ENCODE measurements at regions not wholly inside any gene's neighbourhood (a gene's known extent, or its start where the extent isn't known, plus 50 kb on each side); places are given as distances from the start of the nearest gene placed in this dataset.

DNA sequence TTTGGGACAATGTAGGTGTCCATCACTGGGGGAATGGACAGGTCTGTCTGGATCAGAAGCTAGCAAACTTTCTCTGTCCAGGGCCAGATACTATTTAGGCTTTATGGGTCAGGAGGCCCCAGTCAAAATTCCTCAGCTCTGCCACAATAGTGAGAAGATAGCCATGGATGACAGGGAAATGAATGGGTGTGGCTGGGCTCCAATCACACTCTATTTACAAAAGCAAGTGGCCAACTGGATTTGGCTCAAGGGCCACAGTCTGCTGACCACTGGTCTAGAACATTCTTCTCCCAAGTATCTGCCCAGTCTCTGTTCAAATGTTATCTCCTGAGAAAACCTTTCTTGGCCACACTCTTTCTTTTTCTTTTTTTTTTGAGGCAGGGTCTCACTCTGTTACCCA lies 339.9 kb downstream of the SOX9 start:
- TF ChIP-seq, protein P1, sequence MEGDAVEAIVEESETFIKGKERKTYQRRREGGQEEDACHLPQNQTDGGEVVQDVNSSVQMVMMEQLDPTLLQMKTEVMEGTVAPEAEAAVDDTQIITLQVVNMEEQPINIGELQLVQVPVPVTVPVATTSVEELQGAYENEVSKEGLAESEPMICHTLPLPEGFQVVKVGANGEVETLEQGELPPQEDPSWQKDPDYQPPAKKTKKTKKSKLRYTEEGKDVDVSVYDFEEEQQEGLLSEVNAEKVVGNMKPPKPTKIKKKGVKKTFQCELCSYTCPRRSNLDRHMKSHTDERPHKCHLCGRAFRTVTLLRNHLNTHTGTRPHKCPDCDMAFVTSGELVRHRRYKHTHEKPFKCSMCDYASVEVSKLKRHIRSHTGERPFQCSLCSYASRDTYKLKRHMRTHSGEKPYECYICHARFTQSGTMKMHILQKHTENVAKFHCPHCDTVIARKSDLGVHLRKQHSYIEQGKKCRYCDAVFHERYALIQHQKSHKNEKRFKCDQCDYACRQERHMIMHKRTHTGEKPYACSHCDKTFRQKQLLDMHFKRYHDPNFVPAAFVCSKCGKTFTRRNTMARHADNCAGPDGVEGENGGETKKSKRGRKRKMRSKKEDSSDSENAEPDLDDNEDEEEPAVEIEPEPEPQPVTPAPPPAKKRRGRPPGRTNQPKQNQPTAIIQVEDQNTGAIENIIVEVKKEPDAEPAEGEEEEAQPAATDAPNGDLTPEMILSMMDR (conservative IDR thresholded peaks at IDR 0.05), result no peak
- Histone ChIP-seq H3K27me3 (ENCODE audit: control insufficient read depth, insufficient read depth, low read length, poor library complexity, severe bottlenecking) (peaks cover 6% of the 10 kb centered on the region), H3K4me3 (ENCODE audit: low read length) (no peak overlapping the region), H3K9ac (ENCODE audit: extremely low read depth, low read length, poor library complexity, severe bottlenecking) (no peak overlapping the region), H3K27ac (ENCODE audit: low read depth, low read length) (no peak overlapping the region), H3K36me3 (ENCODE audit: control insufficient read depth, insufficient read depth, low read length) (no peaks in the 10 kb centered on the region), H3K9me3 (ENCODE audit: control insufficient read depth, low read length) (peaks cover 7% of the 10 kb centered on the region), H3K4me1 (ENCODE audit: control insufficient read depth, insufficient read depth, low read length) (no peaks in the 10 kb centered on the region)
- Mint-ChIP-seq H3K36me3 (ENCODE audit: low read depth) (no peaks in the 10 kb centered on the region), H3K4me1 (peaks cover 2% of the 10 kb centered on the region), H3K27ac (no peak overlapping the region), H3K27me3 (ENCODE audit: insufficient read depth) (peaks cover 13% of the 10 kb centered on the region), H3K4me3 (no peak overlapping the region), H3K9me3 (peaks cover 15% of the 10 kb centered on the region)
- DNase-seq, result no peak

DNA sequence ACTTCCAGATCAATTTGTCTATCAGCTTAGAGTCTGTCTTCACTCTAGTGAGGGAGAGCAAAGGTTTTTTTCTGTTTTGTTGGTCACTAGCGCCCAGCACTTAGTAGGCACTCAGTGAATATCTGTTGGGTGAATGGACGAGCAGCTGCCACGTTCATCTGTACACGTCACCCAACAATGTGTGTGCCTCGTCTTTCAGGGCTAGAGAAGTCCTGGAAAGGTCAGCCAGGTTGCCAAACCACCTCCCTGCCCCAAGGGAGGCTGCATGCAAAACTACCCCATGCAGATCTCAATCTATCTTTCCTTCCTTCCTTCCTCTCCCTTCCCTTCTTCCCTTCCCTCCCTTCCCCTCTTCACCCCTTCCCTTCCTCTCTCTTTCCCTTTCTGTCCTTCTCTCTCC lies 340.9 kb downstream of the SOX9 start:
- H3K9me3 Mint-ChIP-seq, result peaks cover 15% of the 10 kb centered on the region
- H3K36me3 Mint-ChIP-seq (ENCODE audit: low read depth), result no peaks in the 10 kb centered on the region
- no peaks in the 10 kb centered on the region for H3K4me1 ChIP-seq (ENCODE audit: control insufficient read depth, insufficient read depth, low read length)
- 90 to 97% methylated on average over 5 of the region's 5 CpGs for WGBS, 2 experiments (ENCODE audit: insufficient coverage in 1 of 2, insufficient read length in 1 of 2)
- H3K9me3 ChIP-seq (ENCODE audit: control insufficient read depth, low read length), result peaks cover 7% of the 10 kb centered on the region
- H3K4me3 Mint-ChIP-seq, result no peak overlapping the region
- no peak overlapping the region for H3K27ac Mint-ChIP-seq
- H3K27ac ChIP-seq (ENCODE audit: low read depth, low read length), result no peak overlapping the region
- H3K36me3 ChIP-seq (ENCODE audit: control insufficient read depth, insufficient read depth, low read length), result no peaks in the 10 kb centered on the region
- no peak for DNase-seq
- TF ChIP-seq, protein P1 (conservative IDR thresholded peaks at IDR 0.05), result no peak
- no peak overlapping the region for H3K9ac ChIP-seq (ENCODE audit: extremely low read depth, low read length, poor library complexity, severe bottlenecking)
- peaks cover 10% of the 10 kb centered on the region for H3K27me3 ChIP-seq (ENCODE audit: control insufficient read depth, insufficient read depth, low read length, poor library complexity, severe bottlenecking)
- H3K4me1 Mint-ChIP-seq, result peaks cover 7% of the 10 kb centered on the region
- H3K27me3 Mint-ChIP-seq (ENCODE audit: insufficient read depth), result peaks cover 14% of the 10 kb centered on the region
- H3K4me3 ChIP-seq (ENCODE audit: low read length), result no peak overlapping the region

DNA sequence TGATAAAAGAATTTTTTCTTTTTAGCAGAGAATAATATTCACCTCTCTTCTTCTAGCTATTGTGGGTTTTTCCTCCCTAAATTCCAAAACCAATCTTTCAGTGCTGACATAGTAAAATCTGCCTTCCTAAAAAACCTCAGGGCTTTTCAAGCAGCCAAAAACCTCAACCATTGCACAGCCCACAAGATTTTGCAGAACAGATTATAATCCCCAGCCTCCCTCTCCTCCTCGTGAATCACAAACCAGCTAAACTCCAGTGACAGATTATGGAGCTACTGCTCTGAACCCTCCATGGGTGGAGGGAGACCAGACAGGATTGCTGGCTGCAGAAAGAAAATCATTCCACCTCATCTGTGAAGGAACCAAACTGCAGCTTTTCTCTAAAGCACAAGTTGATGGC lies 341.6 kb downstream of the SOX9 start:
- Mint-ChIP-seq H3K4me3 (no peak overlapping the region), H3K27ac (no peak overlapping the region), H3K9me3 (peaks cover 15% of the 10 kb centered on the region), H3K4me1 (peaks cover 7% of the 10 kb centered on the region), H3K36me3 (ENCODE audit: low read depth) (no peaks in the 10 kb centered on the region), H3K27me3 (ENCODE audit: insufficient read depth) (peaks cover 16% of the 10 kb centered on the region)
- H3K27me3 ChIP-seq (ENCODE audit: control insufficient read depth, insufficient read depth, low read length, poor library complexity, severe bottlenecking), result peaks cover 10% of the 10 kb centered on the region
- no peak overlapping the region for H3K9ac ChIP-seq (ENCODE audit: extremely low read depth, low read length, poor library complexity, severe bottlenecking)
- TF ChIP-seq, protein P1 (conservative IDR thresholded peaks at IDR 0.05), result no peak
- H3K4me1 ChIP-seq (ENCODE audit: control insufficient read depth, insufficient read depth, low read length), result no peaks in the 10 kb centered on the region
- DNase-seq, result no peak
- no peak overlapping the region for H3K27ac ChIP-seq (ENCODE audit: low read depth, low read length)
- WGBS, 2 experiments (ENCODE audit: insufficient coverage in 1 of 2, insufficient read length in 1 of 2), result 90 to 100% methylated on average over 1 of the region's 1 CpG
- peaks cover 7% of the 10 kb centered on the region for H3K9me3 ChIP-seq (ENCODE audit: control insufficient read depth, low read length)
- H3K36me3 ChIP-seq (ENCODE audit: control insufficient read depth, insufficient read depth, low read length), result no peaks in the 10 kb centered on the region
- H3K4me3 ChIP-seq (ENCODE audit: low read length), result no peak overlapping the region

Data from endodermal cell (in vitro differentiated cells).